Chondrocyte (in vitro differentiated cells): ENCODE measurements at regions not wholly inside any gene's neighbourhood (a gene's known extent, or its start where the extent isn't known, plus 50 kb on each side); places are given as distances from the start of the nearest gene placed in this dataset.

Experiments
- DNase-seq: peaks from one replicate; pipeline ENCODE4 v3.0.0; 2021; ENCODE audit warnings: mixed read lengths, low spot score
- H3K27ac Mint-ChIP-seq: one replicate; pipeline ENCODE4 v1.8.0; 2021; ENCODE audit warnings: mild to moderate bottlenecking, moderate library complexity, mixed read lengths; ENCODE audit not compliant: unreplicated experiment
- H3K27me3 Mint-ChIP-seq: 2 replicates; pipeline ENCODE4 v1.8.0; 2021; ENCODE audit warnings: low read depth, mixed read lengths
- H3K36me3 Mint-ChIP-seq: 2 replicates; pipeline ENCODE4 v1.8.0; 2021; ENCODE audit warnings: low read depth, mixed read lengths
- H3K4me1 Mint-ChIP-seq: 2 replicates; pipeline ENCODE4 v1.8.0; 2021; ENCODE audit warnings: low read depth, mild to moderate bottlenecking, mixed read lengths
- H3K4me3 Mint-ChIP-seq: one replicate; pipeline ENCODE4 v1.8.0; 2021; ENCODE audit warnings: mild to moderate bottlenecking, moderate library complexity, mixed read lengths; ENCODE audit not compliant: unreplicated experiment
- H3K9me3 Mint-ChIP-seq: 2 replicates; pipeline ENCODE4 v1.8.0; 2021; ENCODE audit warnings: low read depth, mixed read lengths
- CTCF ChIP-seq: fragments of 200-600 bp; sonication (generic); IDR thresholded peaks from 2 replicates; pipeline ENCODE4 v1.5.0; 2021; ENCODE audit warnings: antibody characterized with exemption, mild to moderate bottlenecking, moderate library complexity

DNA sequence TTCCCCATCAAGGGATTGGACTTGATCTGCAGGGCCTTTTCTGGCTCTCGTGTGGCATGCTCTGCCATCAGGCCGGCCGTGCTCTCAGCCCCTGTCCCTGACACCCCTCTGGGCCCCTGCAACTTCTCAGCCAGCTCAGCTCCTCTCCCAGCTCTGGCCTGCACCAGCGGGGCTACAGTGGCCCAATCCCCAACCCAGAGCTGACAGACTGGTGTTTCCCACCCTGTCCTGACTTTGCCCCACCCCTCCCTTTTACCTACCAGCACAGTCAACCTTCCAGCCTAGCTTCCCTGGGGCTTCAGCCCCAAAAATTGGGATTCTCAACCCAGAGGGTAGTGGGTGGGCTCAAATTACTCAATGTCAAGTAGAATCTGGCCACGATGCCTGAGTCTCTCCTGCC lies 149.3 kb downstream of the SYF2 start:
- Mint-ChIP-seq H3K9me3 (no peaks in the 10 kb centered on the region), H3K27me3 (peaks cover 14% of the 10 kb centered on the region), H3K4me1 (no peaks in the 10 kb centered on the region), H3K4me3 (no peak overlapping the region), H3K36me3 (no peaks in the 10 kb centered on the region), H3K27ac (no peak overlapping the region)
- peak; percentile 67 for DNase-seq
- no peak for TF ChIP-seq CTCF

GRCh38 chr1:25082216-25082899 lies 149.9 kb downstream of the SYF2 start:
- DNase-seq = no peak
- Mint-ChIP-seq H3K27ac (no peak overlapping the region), H3K4me3 (no peak overlapping the region), H3K9me3 (peaks cover 1% of the 10 kb centered on the region), H3K36me3 (no peaks in the 10 kb centered on the region), H3K4me1 (no peaks in the 10 kb centered on the region), H3K27me3 (peaks cover 14% of the 10 kb centered on the region)
- TF ChIP-seq CTCF = no peak

DNA sequence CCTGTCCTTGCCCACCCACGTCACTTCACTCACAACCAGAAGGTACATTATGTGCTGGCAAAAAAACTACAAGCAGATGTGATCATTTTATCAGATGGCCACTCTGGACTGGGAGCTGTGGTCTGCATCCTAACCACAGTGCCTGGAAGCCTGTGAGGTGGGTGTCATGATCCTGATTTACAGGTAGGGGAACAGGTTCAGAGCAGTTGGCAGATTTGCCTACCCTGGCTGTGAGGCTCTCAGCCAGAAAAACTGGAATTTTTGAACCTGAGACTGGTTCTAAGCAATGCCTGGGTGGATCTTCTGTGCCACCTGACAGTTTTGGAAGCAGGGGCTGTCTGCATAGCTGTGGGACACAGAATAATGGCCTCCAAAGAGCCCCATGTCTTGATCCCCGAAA lies 150.8 kb downstream of the SYF2 start:
- Mint-ChIP-seq H3K36me3 (no peaks in the 10 kb centered on the region), H3K9me3 (peaks cover 9% of the 10 kb centered on the region)

DNA sequence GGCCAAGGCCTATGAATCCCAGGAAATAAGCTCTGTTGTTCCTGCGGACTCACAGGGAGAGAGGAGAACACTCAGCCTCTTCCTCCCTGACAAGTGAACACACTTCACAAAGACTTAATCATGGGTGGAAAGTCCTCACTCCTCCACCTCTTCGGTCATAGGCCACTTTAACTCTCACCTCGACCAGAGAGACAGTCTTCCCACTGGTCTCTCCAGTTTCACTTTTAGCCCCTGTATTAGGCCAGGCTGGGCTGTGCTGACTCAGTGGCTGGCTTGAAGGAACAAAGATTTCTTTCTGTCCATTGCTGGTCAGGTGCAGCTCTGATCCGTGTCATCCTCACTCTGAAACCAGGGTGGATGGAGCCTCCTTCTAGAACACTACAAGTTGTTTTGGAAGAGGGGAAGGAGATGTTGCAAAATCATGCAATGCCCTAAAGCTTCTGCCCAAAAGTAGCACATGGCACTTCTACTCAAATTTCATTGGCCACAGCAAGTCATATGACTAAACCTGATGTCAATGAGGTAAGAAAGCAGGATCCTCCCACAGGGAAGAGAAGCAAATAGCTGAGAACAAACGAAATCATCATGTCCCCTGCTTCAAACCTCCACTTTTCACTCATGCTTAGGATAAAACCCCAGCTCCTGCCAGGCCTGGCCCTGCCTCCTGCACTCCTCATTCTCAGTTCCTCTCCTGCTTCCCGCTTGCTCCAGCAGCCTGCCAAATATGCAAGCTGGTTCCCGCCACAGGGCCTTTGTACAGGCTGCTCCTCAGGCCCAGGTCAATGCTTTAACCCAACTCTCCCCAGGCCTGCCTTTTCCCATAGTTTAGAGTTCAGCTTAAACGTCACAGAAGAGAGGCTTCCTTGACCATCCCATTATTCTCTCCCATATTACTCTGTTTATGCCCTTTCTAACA lies 150.5 kb upstream of the RUNX3 start:
- no peak for DNase-seq
- Mint-ChIP-seq H3K36me3 (no peaks in the 10 kb centered on the region), H3K27ac (no peak overlapping the region), H3K4me3 (no peak overlapping the region), H3K27me3 (peaks cover 10% of the 10 kb centered on the region), H3K9me3 (peaks cover 11% of the 10 kb centered on the region), H3K4me1 (no peaks in the 10 kb centered on the region)
- TF ChIP-seq CTCF = no peak

More for the DNA sequence above, 150.8 kb downstream of the SYF2 start:
- no peak for DNase-seq
- no peak for TF ChIP-seq CTCF
- no peak overlapping the region for H3K4me3 Mint-ChIP-seq
- peaks cover 13% of the 10 kb centered on the region for H3K27me3 Mint-ChIP-seq
- H3K27ac Mint-ChIP-seq = no peak overlapping the region
- no peaks in the 10 kb centered on the region for H3K4me1 Mint-ChIP-seq

GRCh38 chr1:25079048-25079447 lies 149.0 kb upstream of the RUNX3 start:
- peaks cover 11% of the 10 kb centered on the region for H3K9me3 Mint-ChIP-seq
- no peaks in the 10 kb centered on the region for H3K27me3 Mint-ChIP-seq
- no peak overlapping the region for H3K27ac Mint-ChIP-seq
- H3K36me3 Mint-ChIP-seq = no peaks in the 10 kb centered on the region
- H3K4me1 Mint-ChIP-seq = no peaks in the 10 kb centered on the region
- no peak overlapping the region for H3K4me3 Mint-ChIP-seq
- no peak for TF ChIP-seq CTCF
- no peak for DNase-seq
